ENCODE measurements at regions not wholly inside any gene's neighbourhood (a gene's known extent, or its start where the extent isn't known, plus 50 kb on each side); places are given as distances from the start of the nearest gene placed in this dataset.

- no peak overlapping the region for H3K27ac ChIP-seq
- no peak for DNase-seq (ENCODE audit: low read depth, low spot score)
Observed at GRCh38 chr6:132971676-132972075, 157.3 kb downstream of the RPS12 start.

DNA sequence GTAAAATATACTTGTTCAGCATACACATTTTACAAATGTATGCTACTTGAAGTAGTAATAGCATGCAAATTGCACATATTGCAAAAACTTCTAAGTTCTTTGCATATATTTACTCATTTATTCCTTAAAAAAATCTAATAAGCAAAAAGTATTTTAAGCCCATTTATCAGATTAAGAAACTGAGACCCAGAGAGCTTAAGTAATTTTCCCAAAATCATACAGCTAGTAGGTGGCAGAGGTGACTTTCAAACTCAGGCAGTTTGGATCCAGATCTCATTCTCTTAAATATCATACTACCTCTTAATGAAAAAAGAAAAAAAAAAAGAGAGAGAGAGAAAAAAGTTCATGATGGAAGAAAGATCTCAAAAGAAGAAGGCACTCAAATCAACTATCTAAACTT, 157.9 kb downstream of the RPS12 start:
- H3K27ac ChIP-seq: no peak overlapping the region
- DNase-seq (ENCODE audit: low read depth, low spot score): no peak

- no peak overlapping the region for H3K27ac ChIP-seq
- DNase-seq (ENCODE audit: low read depth, low spot score): no peak
Observed at GRCh38 chr6:132972971-132973370, 158.6 kb downstream of the RPS12 start.

GRCh38 chr6:132973514-132973993, 159.2 kb downstream of the RPS12 start:
- no peak for DNase-seq (ENCODE audit: low read depth, low spot score)
- H3K27ac ChIP-seq: no peak overlapping the region

DNA sequence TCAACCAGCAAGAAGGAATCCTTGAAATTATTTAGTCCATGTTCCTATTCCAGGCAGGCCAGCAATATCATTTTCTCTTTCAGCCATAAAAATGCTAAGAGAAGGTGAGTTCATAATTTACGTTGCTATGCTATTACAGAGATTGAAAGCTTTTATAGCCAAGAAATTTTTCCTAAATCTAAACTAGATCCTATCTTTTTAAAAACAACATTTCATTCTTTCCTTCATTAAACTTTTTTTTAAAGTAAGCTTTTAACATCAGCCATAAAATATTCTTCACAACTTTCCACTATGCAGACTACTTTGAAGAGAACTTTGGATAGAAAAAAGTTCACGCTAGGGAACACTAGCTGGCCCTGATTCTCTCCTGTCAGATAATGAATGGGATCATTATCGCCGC, 159.8 kb downstream of the RPS12 start:
- no peak for DNase-seq (ENCODE audit: low read depth, low spot score)
- no peak overlapping the region for H3K27ac ChIP-seq

DNA sequence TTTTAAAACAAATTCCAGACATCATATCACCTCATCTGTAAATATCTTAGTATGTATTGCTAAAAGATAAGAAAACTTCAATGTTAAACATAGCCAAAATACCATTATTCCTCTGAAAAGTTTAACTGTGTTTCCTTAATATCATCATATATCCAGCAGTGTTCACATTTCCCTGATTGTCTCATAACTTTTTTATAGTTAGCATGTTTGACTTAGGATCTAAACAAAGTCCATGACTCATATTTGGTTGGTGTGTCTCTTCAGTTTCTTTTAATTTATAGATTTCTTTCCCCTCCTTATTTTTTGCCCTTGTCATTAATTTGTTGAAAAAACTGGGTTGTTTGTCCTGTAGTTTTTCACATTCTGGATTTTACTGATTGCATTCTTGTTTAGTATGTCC, 163.0 kb downstream of the RPS12 start:
- no peak overlapping the region for H3K27ac ChIP-seq
- no peak for DNase-seq (ENCODE audit: low read depth, low spot score)

DNA sequence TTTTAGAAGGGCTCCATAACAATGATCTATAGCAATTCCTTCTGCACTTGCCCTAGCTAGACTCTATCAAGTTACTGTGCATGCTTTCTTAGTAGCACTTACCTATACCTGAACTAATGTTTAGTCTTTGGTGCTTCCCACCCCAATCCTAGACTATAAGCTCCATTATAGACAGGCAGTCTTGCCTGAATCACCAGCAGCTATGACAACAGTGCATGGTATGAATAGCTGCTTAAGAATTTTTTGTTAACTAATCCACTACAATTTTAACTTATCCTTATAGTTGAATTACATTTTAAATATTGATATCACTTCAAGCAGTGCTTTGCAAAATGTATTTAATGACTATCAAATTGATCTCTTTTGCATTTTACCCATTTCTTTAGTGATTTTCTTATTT, 164.3 kb downstream of the RPS12 start:
- no peak for DNase-seq (ENCODE audit: low read depth, low spot score)
- H3K27ac ChIP-seq: no peak overlapping the region

GRCh38 chr6:132993738-132994137, 179.4 kb downstream of the RPS12 start:
- no peak for DNase-seq (ENCODE audit: low read depth, low spot score)
- no peak overlapping the region for H3K27ac ChIP-seq

GRCh38 chr6:132995009-132995408, 180.6 kb downstream of the RPS12 start:
- no peak overlapping the region for H3K27ac ChIP-seq
- no peak for DNase-seq (ENCODE audit: low read depth, low spot score)

- no peak for DNase-seq (ENCODE audit: low read depth, low spot score)
Observed at GRCh38 chr6:132995432-132995831, 181.1 kb downstream of the RPS12 start.

GRCh38 chr6:132998418-132998817, 184.0 kb downstream of the RPS12 start:
- H3K27ac ChIP-seq: no peak overlapping the region
- no peak for DNase-seq (ENCODE audit: low read depth, low spot score)

More at GRCh38 chr6:132995432-132995831, 181.1 kb downstream of the RPS12 start:
- H3K27ac ChIP-seq: no peak overlapping the region

DNA sequence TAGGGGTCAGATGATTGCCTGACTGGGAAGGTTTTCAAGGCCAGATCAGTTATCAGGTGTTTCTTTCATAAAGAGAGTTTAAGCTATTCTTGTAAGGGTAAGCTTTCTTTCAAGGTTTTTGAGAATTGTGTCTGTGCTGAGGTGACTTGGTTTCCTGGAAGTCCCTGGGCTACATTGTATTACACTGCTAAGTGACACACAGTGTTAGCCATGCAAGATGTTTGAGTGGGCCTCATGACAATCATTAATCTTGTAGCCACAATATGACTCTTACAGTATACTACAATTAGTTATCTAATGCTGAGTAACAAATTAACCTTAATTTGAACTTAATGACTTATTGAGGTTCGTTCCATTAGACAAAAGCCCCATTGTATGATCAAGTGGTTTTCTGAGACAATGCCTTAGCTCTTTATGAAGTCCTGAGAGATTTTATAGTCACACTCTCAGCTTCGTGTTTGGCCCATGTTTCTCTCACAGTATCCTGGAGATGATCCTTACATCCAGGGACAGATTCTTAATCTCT, 186.7 kb downstream of the RPS12 start:
- no peak for DNase-seq (ENCODE audit: low read depth, low spot score)

DNA sequence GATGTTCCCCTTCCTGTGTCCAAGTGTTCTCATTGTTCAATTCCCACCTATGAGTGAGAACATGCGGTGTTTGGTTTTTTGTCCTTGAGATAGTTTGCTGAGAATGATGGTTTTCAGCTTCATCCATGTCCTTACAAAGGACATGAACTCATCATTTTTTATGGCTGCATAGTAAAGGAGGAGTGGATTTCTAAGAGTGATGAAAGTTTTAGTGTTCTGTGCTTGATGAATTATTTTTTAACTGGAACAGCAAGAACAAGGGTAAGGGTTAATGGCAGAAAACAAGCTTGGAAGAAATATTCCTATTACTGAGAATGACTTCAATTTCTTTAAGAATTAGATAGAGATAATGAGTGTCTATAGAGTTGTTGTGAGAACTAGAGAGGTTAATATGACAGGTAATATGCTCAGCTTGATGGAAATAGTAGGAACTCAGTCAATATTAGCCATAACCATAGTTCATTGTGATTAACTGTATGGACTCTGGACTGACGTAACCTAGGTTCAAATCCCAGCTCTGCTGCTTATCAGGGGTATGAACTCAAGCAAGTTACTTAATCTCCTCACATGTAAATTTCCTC, 190.0 kb downstream of the RPS12 start:
- no peak for DNase-seq (ENCODE audit: low read depth, low spot score)
- no peak overlapping the region for H3K27ac ChIP-seq

More for the DNA sequence above, 186.7 kb downstream of the RPS12 start:
- no peak overlapping the region for H3K27ac ChIP-seq

DNA sequence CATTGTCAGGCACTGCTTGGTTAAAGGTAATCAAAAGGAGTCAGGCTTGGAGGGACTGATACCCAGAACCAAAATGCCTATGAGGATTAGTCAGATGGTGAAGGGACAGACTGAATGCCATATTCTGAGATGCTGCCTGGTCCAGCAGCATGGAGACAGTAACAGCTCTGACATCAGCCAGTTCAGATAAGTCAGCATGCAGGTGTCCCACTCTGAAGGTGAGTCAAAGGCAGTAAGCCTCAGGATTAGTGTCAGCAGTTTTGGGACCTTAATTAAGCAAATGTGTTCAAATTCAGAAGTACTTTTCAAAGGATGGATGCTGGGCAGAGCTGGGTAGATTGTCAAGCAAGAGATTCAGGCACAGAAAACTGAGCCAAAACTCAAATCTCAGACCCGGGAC, 198.4 kb downstream of the RPS12 start:
- no peak for DNase-seq (ENCODE audit: low read depth, low spot score)
- H3K27ac ChIP-seq: no peak overlapping the region

GRCh38 chr6:133016631-133017030, 202.3 kb downstream of the RPS12 start:
- no peak overlapping the region for H3K27ac ChIP-seq
- DNase-seq (ENCODE audit: low read depth, low spot score): no peak

DNA sequence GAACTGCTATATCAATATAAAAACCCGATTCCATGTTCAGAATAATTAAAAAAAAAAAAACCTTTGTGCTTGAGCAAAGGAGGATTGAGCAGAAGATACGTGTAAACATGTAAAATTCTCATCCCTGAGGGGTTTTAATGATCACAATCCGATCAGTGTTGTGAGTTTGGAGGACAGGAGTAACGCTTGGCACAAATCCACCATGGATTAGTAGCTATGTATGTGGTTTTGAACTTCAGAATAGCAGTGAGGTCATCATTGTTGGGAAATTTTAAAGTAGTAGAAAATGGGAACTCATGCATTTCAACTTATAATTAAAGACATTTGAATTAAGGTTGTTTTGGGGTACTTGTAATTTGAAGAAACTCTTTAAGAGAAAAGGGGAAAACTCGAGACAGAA, 203.2 kb downstream of the RPS12 start:
- no peak overlapping the region for H3K27ac ChIP-seq
- no peak for DNase-seq (ENCODE audit: low read depth, low spot score)

DNA sequence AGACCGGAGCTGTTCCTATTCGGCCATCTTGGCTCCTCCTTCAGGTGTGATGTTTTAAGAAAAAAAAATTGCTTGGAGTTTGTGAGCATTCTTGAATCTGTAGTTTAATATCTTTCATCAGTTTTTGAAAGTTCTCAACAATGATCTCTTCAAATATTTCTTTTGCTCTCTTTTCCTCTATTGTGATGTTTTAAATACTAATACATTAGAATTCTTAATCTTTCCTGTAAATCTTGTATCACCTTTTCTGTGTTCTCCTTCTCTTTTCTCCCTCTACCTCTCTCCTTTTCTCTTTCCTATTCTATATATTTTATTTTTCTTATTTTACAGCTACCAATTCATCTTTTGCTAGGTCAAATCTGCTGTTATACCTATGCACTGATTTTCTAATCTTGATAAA, 212.3 kb downstream of the RPS12 start:
- DNase-seq (ENCODE audit: low read depth, low spot score): no peak
- H3K27ac ChIP-seq: no peak overlapping the region

DNA sequence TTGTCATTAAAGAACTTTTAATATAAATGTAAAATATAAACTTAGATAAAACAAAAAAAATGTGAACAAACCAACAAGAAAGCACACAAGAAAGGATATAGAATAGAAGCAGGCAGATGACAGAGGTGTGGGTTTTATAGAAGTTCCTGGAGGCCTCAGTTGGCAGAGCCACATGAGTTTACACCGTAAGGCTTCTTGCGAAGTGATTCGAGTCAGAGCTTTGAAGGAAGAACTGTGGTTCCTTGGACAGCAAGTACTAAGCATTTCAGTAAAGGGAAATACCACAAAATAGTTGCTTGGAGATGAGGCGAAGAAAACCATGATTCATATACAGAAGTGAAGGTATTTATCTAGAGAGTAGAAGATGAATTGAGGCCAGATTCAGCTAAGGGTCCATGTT, 207.9 kb upstream of the EYA4 start:
- H3K27ac ChIP-seq: no peak overlapping the region
- no peak for DNase-seq (ENCODE audit: low read depth, low spot score)

DNA sequence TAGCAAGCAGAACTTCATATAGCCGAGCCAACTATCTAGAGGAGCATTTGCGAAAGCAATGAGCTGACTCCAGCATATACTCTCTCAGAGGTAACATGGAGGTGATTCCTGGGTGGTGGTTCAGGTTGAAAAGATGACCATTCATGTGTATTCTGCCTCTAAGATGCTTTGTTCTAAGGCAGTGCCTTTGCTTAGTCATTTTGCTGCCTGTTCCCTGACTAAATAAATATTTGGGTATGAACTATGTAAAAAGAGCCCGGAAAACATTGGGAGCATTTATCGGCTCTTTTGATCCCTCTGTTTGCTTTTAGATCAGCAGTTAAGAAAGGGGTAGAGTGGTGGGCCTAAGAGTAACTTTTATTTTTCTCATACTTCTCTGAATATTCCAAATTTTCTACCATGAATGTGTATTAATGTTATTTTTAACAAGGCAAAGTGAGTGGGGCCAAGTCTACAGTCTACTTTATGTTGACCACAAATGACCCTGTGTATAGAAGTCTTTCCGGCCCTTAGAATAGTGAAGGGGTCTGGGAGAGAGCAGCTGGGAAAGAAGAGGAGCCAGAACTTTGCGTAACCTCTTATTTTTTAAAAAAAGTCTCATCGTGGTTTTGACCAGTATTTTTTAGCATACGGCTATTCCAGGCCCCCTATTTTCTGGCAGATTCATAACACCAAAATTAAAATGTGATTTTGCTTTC, 206.5 kb upstream of the EYA4 start:
- DNase-seq (ENCODE audit: low read depth, low spot score): no peak
- H3K27ac ChIP-seq: no peak overlapping the region

- H3K27ac ChIP-seq: no peak overlapping the region
- no peak for DNase-seq (ENCODE audit: low read depth, low spot score)
Observed at GRCh38 chr6:133040094-133040802, 200.9 kb upstream of the EYA4 start.

- DNase-seq (ENCODE audit: low read depth, low spot score): no peak
Observed at GRCh38 chr6:133040803-133041419, 200.2 kb upstream of the EYA4 start.

More at GRCh38 chr6:133040803-133041419, 200.2 kb upstream of the EYA4 start:
- no peak overlapping the region for H3K27ac ChIP-seq
